ENCODE measurements at regions not wholly inside any gene's neighbourhood (a gene's known extent, or its start where the extent isn't known, plus 50 kb on each side); places are given as distances from the start of the nearest gene placed in this dataset.

DNA sequence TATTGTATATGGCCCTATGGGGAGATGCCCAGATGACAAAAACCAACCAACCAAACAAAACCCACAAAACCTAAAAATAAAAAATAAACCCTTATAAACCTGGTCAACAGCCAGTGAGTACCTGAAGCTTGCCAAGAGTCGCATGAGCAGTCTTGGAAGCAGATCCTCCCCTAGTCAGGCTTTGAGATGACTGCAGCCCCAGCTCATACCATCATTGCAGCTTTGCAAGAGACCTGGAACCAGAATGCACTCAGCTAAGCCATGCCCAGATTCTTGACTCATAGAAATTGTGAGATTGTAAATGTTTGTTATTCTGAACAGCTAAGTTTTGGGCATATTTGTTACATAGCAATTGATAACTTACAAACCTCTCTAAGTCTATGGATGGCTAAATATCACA lies 326.8 kb downstream of the HLX start:
- TF ChIP-seq, protein P1, sequence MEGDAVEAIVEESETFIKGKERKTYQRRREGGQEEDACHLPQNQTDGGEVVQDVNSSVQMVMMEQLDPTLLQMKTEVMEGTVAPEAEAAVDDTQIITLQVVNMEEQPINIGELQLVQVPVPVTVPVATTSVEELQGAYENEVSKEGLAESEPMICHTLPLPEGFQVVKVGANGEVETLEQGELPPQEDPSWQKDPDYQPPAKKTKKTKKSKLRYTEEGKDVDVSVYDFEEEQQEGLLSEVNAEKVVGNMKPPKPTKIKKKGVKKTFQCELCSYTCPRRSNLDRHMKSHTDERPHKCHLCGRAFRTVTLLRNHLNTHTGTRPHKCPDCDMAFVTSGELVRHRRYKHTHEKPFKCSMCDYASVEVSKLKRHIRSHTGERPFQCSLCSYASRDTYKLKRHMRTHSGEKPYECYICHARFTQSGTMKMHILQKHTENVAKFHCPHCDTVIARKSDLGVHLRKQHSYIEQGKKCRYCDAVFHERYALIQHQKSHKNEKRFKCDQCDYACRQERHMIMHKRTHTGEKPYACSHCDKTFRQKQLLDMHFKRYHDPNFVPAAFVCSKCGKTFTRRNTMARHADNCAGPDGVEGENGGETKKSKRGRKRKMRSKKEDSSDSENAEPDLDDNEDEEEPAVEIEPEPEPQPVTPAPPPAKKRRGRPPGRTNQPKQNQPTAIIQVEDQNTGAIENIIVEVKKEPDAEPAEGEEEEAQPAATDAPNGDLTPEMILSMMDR (conservative IDR thresholded peaks at IDR 0.05 in 1 of 2, IDR thresholded peaks at IDR 0.05 in 1 of 2; ENCODE audit: low read depth in 1 of 2, low read length in 2 of 2) = no peak
- TF ChIP-seq EZH2 (IDR thresholded peaks at IDR 0.05; ENCODE audit: low read length, missing control alignments) = no peak
